Thyroid gland (tissue), 4 donors: ENCODE measurements at regions not wholly inside any gene's neighbourhood (a gene's known extent, or its start where the extent isn't known, plus 50 kb on each side); places are given as distances from the start of the nearest gene placed in this dataset.
"Not testable (repeated sequence)": the region's sequence is repeated elsewhere in the genome, so short reads cannot be mapped to it uniquely, and the experiment has no call there.

Experiments used
- CTCF ChIP-seq, 6 experiments: fragments of 200-600 bp in 3 of 6; fragments of 450-650 bp in 3 of 6; sonication (generic) in 3 of 6; IDR thresholded peaks; one replicate each; pipeline ENCODE4 v1.5.1; 2016 to 2019; ENCODE audit warnings: antibody characterized with exemption in 6 of 6, mild to moderate bottlenecking in 2 of 6, inconsistent platforms in 1 of 6, moderate library complexity in 1 of 6
- POLR2A ChIP-seq, 2 donors: fragments of 450-650 bp; IDR thresholded peaks; one replicate each; pipeline ENCODE4 v1.6.1; 2017; ENCODE audit warnings: antibody characterized with exemption in 2 of 2, mild to moderate bottlenecking in 2 of 2, moderate library complexity in 1 of 2

- not testable (repeated sequence) for TF ChIP-seq POLR2A, CTCF (IDR thresholded peaks at IDR 0.05)
These were observed 72.4 kb upstream of the PLGLB1 start for GRCh38 chr2:87093937-87094529.
